ENCODE measurements at regions not wholly inside any gene's neighbourhood (a gene's known extent, or its start where the extent isn't known, plus 50 kb on each side); places are given as distances from the start of the nearest gene placed in this dataset.

DNA sequence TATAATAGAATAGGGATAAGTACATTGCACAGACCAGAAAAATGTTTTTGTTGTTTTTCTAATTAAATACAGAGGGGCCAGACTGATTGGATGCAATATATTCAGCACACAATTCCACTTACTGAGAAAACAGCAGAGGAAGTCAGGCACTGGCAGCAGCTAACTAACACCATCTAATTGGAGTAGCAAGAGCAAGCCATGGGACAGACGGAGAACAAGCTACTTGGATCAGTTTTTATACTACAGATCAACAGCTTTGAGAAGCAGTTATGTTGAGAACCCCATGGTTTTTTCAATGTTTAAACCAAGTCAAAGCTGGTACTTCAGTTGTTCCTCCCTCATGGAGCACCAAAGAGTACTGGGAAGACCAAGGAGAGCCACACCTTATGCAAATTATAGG, 1249.4 kb downstream of the LRFN5 start:
- no peak for DNase-seq

DNA sequence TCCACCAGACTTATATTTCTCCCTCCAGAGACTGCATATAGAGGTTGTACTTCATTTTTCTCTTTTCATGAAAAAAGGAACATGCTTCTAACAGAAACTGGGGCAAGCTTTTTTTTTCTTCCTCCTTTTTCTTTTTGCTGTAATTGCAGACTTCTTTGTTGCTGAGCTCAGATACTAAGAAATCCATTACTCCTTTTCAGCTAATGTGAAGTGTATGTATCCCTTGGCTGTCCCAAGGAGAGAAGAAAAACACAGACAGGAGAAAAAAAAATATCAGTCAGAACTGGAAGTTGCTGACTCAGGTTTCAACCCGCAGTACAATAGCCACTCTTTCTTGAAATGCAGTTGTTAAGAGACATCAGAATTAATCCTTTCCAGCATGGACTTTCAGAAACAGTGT, 1248.4 kb downstream of the LRFN5 start:
- DNase-seq: peak; percentile 13 to 26

DNA sequence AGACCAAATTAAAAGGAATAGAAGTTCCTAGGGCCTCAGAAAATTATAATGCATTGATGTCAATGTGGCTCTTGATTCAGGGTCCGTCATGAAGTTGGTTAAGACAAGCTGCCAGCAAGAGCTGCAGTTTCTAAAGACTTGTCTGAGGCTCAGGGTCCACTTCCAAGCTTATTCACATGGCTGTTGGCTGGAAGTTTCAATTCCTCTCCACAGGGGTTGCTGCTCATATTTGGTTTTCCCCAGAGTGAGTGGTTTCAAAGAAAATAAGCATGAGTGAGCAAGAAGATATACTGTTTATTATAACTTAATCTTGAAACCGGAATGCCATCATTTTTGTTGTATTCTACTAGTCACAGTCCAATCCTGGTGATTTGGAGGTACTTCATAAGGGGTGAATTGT, 1247.4 kb downstream of the LRFN5 start:
- DNase-seq: peak; percentile 26 to 43

DNA sequence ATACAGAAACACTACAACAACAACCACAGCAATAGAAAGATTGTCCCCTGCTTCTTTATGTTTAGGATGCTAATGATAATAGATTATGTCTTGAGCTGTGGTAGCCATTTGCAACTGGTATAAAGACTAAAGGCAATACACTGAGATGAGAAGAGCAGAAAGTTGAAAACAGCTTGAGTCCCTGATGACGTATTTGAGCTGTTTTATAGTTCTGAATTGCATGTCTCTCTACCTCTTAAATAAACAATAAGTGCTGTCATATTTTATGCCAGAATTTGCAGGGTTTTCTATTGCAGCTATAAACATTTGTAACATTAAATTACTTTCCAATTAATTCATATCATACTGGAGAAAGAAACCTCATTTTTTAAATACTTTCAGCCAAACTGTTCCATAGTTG, 1242.0 kb downstream of the LRFN5 start:
- DNase-seq: no peak

DNA sequence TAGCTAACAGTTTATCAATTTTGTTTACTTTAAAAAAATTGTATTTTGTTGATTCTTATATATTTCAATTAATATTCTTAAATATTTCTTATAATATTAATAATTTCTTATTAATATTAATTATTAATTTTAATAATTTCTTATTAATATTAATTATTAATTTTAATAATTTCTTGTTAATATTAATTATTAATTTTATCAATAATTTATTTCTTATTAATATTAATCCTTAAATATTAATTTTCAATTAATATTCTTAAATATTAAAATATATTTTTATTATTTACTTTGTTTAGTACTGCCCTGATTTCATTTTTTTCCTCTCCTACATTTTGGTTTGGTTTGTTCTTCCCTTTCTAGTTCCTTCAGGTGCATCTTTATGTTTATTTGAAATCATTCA, 1208.1 kb downstream of the LRFN5 start:
- no peak for DNase-seq

DNA sequence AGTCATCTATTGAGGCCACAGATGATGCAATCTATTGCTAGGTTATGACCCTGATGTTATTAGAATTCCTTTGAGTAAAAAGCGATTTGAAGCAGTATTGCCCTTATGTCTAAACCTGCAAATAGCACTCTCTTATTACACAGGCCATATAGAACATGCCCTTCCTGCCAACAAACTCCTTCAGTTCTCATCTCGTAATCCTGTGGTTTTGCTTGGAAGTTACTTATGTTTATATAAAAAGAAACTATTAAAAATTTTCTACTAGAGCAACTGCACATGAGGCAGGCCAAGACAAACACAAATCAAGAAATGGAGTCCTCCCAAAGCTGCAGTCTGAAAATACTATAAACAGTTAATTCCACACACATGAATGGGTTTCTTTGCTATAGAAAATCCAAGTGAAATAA, 1200.2 kb downstream of the LRFN5 start:
- DNase-seq: no peak

DNA sequence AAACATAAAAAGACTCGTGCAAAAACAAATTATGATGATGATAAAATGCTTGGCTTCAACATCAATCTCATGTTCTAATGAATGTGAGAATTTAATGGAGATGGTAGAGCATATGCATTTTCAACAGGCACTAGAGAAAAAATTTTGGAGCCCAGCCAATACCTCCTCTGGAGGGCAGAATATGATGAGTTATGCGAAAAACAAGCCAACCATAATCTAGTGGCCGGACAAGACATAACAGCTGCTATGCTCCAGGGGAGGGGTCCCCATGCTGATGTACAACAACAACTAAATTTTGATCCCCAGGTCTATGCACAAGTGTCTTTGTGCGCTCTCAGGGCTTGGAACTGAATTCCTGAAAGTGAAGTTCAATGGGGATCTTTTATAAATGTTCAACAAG, 1197.5 kb downstream of the LRFN5 start:
- no peak for DNase-seq

DNA sequence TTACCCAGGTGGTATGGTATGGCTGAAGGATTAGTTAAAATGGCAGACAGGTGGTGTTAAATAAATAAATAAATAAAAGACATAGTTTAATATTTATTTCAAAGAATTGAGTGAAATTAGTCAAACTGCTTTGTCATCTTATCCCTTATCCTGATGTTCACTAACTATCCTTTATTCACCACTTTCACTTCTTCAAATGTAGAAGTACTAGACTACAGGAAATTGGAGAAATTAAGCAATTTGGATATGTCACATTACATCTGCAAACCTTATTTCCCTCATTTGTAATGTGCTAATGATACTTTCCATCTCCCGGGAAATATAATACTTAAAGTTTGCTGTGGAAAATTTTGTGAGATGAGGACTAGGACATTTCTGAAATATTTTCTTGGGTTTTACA, 1195.7 kb downstream of the LRFN5 start:
- DNase-seq: peak; percentile 6 to 10

DNA sequence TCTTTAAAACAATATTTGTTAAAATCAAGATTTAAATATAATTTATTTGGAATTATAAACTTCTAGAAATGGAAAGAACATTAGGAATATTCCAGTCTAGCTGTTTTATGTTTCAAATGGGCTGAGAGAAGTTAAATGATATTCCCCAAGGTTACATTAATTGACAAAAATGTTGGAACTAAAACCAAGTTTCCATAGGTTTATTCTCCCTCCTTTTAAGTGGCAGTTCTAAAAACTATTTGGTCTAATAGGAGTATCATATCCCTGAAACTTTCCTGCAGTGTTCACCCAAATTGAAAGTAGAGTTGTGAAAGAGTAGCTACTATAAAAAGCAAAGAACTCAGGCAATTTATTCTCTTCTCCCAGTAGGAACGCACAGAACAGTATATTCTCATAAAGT, 1185.5 kb downstream of the LRFN5 start:
- no peak for DNase-seq

DNA sequence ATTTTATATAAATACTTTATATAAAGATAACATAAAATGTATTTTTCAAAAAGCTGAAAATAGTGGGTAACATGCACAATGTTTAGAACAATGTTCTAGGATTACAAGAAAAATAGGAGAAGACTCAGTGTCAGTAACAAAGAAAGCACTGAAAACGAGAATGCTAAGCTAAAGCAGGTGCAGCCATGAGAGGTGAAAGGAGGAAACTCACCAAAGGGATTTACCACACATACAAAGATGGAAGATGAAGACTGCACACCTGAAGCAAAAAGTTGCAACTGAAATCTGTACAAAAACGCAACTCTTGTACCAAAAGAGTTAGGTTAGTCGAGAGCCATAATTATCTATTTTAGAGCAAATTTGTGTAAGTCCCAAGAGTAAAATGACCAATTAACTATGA, 1176.1 kb downstream of the LRFN5 start:
- no peak for DNase-seq

DNA sequence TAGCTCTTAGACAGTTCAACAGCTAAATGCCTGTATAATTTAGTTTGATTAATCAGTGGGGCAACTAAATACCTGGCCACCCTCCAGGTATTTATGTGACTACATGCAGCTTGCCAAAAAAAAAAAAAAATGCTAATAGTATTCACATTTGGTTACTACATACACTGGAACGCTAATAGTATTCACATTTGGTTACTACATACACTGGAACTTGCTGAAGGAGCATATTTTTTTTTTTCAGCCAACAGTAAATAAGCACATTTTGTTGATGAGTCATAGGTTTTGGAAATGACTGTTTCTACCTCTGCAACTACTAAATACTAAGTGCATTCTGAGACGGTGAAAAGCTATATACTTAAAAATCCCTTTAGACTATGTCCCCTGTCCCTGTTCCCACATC, 1172.3 kb downstream of the LRFN5 start:
- DNase-seq: no peak

DNA sequence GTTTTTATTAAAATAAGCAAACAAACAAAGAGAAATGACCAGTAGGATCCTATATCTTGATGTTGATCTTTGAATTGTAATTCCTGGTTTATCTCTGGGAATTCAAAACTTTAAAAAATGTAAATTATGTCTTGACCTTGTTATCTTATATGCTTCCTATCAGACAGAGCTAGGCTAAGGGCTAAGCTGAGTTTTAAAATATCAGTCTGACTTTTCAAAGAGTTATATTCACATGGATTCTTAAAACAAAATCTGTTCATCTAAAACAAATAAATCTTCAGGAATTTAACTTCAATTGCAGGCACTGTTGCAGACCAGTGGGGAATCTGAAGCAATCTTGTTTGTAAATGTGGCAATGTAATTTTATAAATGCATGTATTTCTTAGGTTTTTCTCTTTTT, 1144.1 kb downstream of the LRFN5 start:
- DNase-seq: no peak

DNA sequence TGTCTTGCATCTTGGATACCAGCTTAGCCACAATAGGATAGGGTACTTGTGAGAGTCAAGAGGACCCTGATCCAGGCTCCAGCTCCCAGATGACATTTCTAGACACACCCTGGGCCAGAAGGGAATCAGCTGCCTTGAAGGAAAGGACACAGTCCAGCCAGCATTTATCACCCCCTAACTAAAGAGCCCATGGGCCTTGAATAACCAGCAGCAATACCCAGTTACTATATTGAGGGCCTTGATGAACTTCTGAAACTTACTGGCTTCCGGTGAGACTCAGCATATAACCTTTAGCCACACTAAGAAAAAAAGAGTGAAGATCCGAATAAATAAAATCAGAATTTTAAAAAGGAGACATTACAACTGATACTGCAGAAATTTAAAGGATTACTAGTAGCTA, 1135.4 kb downstream of the LRFN5 start:
- no peak for DNase-seq

DNA sequence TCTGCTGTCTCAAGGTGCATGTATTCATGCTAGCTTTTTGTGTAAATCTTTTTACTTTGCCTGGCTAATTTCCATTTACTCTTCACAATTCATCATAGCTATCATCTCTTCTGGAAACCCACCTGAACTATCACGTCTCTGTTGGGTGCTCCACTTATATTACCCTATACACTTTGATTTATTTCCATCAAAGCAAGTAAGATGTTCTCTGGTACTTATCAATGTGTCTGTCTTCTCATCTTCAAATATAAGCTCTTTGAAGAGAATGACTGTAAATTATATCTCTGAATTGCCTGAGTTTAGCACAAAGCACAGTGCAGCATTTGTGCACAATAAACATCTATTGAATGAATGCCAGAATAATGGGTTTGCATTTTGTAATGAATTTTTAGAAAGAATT, 1129.7 kb downstream of the LRFN5 start:
- no peak for DNase-seq

DNA sequence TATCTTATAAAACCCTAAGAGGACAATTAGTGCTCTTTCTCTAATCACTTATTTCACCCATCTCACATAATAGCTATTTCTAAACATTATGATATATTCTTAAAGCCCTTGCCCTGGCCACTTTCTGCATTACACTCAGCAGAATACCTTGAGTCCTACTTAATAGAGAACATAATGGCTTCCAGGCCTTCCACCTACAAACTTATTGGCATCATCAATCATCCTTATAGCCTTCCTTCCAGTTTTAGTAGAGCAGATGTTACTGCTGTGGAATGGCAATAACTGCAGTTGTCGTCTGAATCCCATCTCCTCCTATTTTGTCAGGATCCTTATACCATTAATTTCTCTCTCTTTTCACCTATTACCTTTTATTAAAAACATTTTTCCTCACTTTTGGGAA, 1127.4 kb downstream of the LRFN5 start:
- DNase-seq: no peak

DNA sequence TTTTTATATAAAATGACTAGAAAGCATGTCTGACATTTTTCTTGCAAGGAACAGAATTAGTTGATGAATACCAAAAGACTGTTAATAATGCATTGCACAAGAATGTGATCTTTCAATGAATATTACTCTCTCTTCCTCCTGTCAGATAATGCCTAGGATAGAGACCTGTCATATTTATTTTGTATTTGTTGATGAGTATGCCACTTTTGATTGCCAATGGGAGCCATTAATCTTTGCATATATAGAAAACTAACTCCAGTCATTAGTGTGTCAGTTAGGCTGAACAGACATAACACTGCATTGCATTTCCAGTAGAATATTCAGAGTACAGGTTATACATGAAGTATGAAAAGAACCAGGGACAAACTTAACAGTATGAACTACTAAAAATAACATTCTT, 1125.3 kb downstream of the LRFN5 start:
- no peak for DNase-seq

DNA sequence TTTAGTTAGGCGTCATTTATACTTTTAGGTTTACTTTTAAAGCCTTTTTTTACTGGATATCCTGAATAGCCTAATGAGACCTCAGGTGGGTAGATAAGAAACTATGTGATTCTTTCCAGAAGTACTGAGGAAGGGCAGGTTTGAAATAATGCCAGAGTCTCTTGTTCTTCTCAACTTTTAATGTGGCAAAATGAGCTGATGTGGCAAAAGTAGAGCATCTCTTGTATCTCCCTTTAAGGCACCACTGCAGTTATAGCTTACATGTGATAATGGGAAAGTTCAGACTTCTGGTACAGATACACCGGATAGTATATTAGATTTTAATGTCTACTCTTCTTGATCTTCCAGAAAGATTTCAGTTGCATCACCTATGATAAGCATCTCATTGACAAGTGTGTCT, 1124.8 kb downstream of the LRFN5 start:
- no peak for DNase-seq

DNA sequence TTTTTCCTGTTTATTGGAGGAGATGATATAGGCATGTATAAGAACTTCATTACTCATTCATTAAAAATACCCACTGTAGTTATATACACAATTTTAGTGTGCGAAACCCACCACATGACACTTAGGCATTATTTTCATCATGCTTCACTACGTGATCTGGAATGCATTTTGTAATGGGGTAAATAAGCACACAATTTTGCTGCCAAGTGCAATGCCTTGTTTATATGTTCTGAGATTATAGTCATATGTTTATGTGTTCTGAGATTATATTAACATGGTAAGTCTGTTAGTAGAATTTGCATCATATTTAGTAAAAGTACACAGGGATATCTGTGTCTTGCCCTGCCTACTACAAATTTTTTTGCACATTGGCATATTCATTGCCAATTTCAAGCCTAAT, 1123.0 kb downstream of the LRFN5 start:
- no peak for DNase-seq

DNA sequence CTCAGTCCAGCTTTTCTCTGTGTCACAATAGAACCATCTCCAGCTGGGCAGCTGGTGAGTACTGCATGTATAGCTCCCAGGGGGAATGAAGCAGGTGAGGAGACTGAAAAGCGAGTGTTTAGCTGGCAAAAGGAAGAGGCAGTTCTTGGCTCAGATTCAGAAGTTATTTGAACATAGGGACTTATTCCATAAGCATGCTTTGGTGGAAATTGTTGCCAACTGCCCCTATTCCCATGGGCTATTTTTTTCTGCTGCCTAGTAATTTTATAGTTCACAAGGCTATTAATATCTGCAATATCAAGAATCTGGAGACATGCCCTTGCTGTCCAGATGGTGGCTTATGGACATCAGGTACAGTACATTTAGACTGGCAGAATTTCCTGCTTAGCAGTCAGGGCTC, 1112.7 kb downstream of the LRFN5 start:
- DNase-seq: no peak

DNA sequence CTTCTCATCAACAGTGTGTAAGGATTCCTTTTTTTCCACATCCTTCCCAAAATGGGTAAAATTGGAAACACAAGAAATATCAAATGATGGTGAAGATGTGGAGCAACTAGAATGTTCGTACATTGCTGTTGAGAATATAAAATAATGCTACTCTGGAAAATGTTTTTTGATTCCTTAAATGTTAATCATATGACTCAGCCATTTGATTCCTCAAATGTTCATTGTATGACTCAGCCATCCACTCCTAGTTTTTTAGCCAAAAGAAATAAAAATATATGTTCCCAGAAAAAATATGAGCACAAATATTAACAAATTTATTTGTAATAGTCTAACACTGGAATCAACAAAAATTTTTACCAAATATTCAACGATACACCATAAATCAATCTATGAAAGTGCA, 1108.6 kb downstream of the LRFN5 start:
- DNase-seq: no peak

DNA sequence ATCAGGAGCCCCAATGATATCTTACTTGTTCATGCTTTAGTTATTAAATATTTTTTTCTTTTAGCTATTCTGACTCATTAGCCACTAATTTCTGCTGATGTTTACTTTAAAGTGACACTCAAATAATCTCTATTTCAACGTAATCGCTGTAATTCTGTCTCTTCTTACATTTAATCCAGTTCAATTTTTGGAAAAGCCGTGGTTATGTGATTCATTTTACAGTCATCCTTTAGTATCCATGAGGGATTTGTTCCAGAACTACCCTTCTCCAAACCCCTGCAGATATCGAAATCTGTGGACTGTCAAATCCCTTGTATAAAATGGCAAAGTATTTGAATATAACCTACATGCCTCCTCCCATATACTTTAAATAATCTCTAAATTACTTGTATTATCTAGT, 1103.4 kb downstream of the LRFN5 start:
- DNase-seq: no peak

DNA sequence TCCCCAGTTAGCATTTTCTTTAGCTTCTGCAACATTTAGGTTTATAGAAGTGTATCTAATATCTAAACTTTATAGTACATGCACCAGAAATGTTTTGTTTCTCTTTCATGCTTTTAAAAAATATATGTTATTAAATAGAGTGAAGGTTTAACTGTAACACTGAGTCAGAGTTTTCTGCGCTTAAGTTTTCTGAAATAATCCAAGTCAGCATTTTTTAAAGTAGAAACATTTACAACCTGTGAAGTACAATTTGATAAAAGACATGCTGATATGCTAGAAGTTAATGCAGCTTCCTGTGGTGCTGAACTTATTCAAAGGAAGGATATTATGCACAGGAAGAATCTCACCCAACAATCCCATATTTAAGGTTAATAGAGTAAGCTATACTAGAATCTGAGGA, 1096.8 kb downstream of the LRFN5 start:
- DNase-seq: no peak

DNA sequence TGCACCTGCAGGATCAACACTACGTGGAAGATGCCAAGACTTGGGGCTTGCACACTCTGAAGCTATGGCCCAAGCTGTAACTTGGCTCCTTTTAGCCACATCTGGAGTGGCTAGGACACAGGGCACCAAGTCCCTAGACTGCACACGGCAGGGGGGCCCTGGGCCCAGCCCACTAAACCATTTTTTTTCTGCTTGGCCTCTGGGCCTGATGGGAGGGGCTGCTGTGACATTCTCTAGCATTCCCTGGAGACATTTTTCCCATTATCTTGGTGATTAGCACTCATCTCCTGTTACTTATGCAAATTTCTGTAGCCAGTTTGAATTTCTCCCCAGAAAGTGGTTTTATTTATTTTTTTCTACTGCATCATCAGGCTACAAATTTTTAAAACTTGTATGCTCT, 1080.7 kb downstream of the LRFN5 start:
- DNase-seq: no peak

DNA sequence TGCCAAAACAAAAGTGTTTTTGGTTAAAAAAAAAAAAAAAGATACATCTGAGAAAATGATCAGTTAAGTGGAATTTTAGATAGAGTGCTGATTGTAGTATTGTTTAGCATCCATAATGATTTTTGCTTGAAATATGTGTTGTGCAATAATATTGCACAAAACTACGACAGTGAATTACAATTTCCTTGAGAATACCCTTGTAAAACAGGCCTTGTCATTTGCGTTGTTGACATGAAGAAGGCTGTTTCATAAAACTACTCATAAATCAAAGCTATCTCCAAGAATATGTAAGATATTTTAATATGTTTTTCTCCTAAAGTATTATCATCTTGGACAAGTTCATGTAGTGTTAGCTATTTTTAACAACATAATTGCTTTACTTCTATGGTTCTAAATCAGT, 1077.0 kb downstream of the LRFN5 start:
- no peak for DNase-seq

DNA sequence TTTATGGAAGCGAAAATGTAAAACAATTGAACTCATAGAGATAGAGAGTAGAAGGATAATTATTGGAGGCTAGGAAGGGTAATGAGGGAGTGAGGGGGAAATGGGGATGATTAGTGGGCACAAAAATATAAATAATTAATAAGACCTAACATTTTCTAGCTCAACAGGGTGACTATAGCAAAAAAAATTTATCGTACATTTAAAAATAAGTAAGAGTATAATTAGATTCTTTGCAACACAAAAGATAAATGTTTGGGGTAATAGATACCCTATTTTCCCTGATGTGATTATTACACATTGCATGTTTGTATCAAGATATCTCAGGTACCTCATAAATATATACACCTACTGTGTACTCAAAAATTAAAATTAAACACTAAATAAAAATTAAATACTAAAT, 1070.0 kb downstream of the LRFN5 start:
- no peak for DNase-seq

DNA sequence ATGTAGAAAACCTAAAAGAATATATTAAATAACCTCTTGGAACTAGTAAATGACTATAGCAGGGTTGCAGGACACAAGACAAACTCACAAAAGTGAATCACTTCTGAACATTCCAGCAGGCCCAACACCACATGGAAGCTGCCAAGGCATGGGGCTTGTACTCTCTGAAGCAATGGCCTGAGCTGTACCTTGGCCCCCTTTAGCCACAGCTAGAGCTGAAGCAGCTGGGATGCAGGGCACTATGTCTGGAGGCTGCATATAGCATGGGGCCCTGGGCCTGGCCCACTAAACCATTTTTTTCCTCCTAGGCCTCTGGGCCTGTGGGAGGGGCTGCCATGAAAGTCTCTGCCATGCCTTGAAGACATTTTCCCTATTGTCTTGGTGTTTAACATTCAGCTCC, 1067.3 kb downstream of the LRFN5 start:
- no peak for DNase-seq

Measured in inflammatory macrophage treated with lipopolysaccharide for 1 hour (primary cell).